Stimulated activated CD4-positive, alpha-beta T cell treated with anti-CD3 and anti-CD28 coated beads, Interleukin-1b, Interleukin-23, amount 100 ng/mL, for 1 hour (primary cell): ENCODE measurements at regions not wholly inside any gene's neighbourhood (a gene's known extent, or its start where the extent isn't known, plus 50 kb on each side); places are given as distances from the start of the nearest gene placed in this dataset.

ENCODE experiments used
- DNase-seq, 2 donors: peaks; one replicate each; pipeline ENCODE4 v3.0.0-alpha.2; 2020; ENCODE audit warnings: low read depth in 2 of 2

- no peak for DNase-seq
These were observed 200.5 kb upstream of the POU3F2 start for GRCh38 chr6:98633886-98634285.

GRCh38 chr6:98634569-98634968 lies 199.8 kb upstream of the POU3F2 start:
- DNase-seq: no peak

GRCh38 chr6:98635191-98635590 lies 199.2 kb upstream of the POU3F2 start:
- DNase-seq: no peak

- DNase-seq: no peak
These were observed 197.4 kb upstream of the POU3F2 start for GRCh38 chr6:98636941-98637340.

GRCh38 chr6:98639089-98639635 lies 195.2 kb upstream of the POU3F2 start:
- DNase-seq: no peak

- no peak for DNase-seq
These were observed 194.0 kb upstream of the POU3F2 start for GRCh38 chr6:98640366-98640765.

- DNase-seq: no peak
These were observed 192.2 kb upstream of the POU3F2 start for GRCh38 chr6:98641949-98642719.

- DNase-seq: no peak
These were observed 190.3 kb upstream of the POU3F2 start for GRCh38 chr6:98644063-98644462.

- no peak for DNase-seq
These were observed 186.0 kb upstream of the POU3F2 start for GRCh38 chr6:98648211-98648914.

GRCh38 chr6:98650941-98651340 lies 183.4 kb upstream of the POU3F2 start:
- DNase-seq: no peak

GRCh38 chr6:98653179-98653578 lies 181.2 kb upstream of the POU3F2 start:
- DNase-seq: no peak

- DNase-seq: no peak
These were observed 176.6 kb upstream of the POU3F2 start for GRCh38 chr6:98657764-98658163.

GRCh38 chr6:98669371-98669770 lies 165.0 kb upstream of the POU3F2 start:
- DNase-seq: no peak

- no peak for DNase-seq
These were observed 164.2 kb upstream of the POU3F2 start for GRCh38 chr6:98670045-98670746.

- no peak for DNase-seq
These were observed 161.5 kb upstream of the POU3F2 start for GRCh38 chr6:98672681-98673475.

- no peak for DNase-seq
These were observed 155.9 kb upstream of the POU3F2 start for GRCh38 chr6:98678481-98678880.

GRCh38 chr6:98686008-98686601 lies 148.3 kb upstream of the POU3F2 start:
- DNase-seq: no peak

- DNase-seq: no peak
These were observed 146.6 kb upstream of the POU3F2 start for GRCh38 chr6:98687752-98688151.

GRCh38 chr6:98695091-98695801 lies 139.1 kb upstream of the POU3F2 start:
- no peak for DNase-seq

- DNase-seq: no peak
These were observed 123.0 kb upstream of the POU3F2 start for GRCh38 chr6:98711380-98711779.

GRCh38 chr6:98716341-98716740 lies 118.0 kb upstream of the POU3F2 start:
- DNase-seq: no peak
